Epithelial cell of esophagus (primary cell): ENCODE measurements at regions not wholly inside any gene's neighbourhood (a gene's known extent, or its start where the extent isn't known, plus 50 kb on each side); places are given as distances from the start of the nearest gene placed in this dataset.

ENCODE experiments used
- DNase-seq: peaks from one replicate; pipeline ENCODE4 v3.0.0; 2010; ENCODE audit warnings: low read depth
- H3K4me3 ChIP-seq: 2 replicates; pipeline ENCODE4 v1.5.1; 2011; ENCODE audit warnings: mild to moderate bottlenecking, low read length, control low read depth
- TF ChIP-seq, protein P1 (sequence below): IDR thresholded peaks from 2 replicates; pipeline ENCODE4 v1.5.1; 2011; ENCODE audit warnings: low read depth, mild to moderate bottlenecking, low read length, control low read depth, inconsistent platforms; ENCODE audit not compliant: insufficient read depth; ENCODE audit errors: missing control alignments

DNA sequence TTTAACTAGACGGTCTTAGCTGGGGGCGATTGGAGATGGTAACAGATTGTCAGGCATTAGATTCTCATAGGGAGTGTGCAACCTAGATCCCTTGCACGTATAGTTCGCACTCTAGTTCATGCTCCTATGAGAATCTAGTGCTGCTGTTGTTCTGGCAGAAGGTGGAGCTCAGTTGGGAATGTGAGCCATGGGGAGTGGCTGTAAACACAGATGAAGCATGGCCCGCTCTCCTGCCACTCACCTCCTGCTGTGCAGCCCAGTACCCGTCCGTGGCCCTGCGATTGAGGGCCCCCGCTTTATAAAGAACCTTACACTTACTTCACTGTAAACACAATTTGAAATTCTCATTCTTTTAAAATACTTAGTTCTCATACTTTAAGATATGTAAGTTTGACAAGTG, 339.4 kb downstream of the CDH26 start:
- H3K4me3 ChIP-seq: no peak overlapping the region
- peak; percentile 11 for DNase-seq
- TF ChIP-seq, protein P1, sequence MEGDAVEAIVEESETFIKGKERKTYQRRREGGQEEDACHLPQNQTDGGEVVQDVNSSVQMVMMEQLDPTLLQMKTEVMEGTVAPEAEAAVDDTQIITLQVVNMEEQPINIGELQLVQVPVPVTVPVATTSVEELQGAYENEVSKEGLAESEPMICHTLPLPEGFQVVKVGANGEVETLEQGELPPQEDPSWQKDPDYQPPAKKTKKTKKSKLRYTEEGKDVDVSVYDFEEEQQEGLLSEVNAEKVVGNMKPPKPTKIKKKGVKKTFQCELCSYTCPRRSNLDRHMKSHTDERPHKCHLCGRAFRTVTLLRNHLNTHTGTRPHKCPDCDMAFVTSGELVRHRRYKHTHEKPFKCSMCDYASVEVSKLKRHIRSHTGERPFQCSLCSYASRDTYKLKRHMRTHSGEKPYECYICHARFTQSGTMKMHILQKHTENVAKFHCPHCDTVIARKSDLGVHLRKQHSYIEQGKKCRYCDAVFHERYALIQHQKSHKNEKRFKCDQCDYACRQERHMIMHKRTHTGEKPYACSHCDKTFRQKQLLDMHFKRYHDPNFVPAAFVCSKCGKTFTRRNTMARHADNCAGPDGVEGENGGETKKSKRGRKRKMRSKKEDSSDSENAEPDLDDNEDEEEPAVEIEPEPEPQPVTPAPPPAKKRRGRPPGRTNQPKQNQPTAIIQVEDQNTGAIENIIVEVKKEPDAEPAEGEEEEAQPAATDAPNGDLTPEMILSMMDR: no peak

DNA sequence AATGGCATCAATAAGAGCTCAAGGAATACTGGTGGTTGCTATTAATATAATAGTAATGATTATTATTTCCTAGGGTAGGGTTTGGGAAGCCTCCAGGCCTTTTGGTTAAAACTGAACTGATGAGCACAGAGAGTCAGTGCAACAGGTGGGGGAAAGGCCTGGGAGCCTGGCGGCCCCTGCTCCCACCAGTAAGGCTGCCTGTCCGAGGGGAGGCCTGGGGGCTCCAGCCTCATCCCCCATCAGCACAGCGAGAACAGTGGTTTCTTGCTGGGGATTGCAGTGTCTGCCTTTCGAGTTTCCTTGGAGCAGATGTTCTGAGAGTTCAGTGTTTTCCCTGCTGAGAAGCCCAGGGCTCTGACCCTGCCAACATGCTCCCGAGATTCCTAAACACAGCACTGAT, 340.4 kb downstream of the CDH26 start:
- no peak overlapping the region for H3K4me3 ChIP-seq
- TF ChIP-seq, protein P1: no peak
- no peak for DNase-seq

DNA sequence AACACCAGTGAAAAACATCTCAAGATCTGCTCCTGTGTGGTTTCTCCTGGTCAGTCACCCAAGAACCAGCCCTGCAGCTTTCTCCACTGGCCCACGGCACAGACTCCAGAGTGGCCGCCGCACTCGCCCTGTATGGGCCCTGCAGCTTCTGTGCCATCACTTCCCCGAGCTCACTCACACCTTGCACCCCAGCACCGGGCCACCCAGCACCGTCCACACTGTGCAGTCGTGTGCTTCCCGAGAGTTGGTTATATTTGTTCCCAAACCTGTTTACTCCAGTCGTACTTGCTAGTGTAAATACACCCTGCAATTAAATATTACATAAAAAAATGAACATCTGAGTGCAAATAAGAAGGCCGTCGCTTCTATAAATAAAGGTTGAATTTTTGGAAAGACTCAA, 341.7 kb downstream of the CDH26 start:
- H3K4me3 ChIP-seq: no peak overlapping the region
- TF ChIP-seq, protein P1: no peak
- no peak for DNase-seq

DNA sequence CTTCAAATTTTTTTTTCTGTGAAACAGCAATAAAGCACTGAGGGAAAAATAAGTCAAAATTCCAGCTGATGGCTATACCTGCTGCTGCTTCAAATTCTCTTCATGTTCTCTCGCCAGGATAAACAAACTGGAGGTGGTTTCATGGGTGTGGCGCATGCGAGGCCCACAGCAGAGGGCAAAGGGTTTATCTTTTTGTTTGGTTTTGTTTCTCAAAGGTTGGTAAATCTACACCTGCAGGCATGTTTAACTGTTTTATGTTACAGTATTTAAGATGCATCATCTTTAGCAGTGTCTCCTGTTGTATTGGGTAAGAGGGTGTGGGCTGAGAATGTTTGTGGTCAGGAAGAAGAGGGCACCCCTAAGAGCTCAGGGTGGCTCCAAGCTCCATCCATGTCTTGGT, 342.2 kb downstream of the CDH26 start:
- H3K4me3 ChIP-seq: no peak overlapping the region
- TF ChIP-seq, protein P1: no peak
- DNase-seq: no peak

DNA sequence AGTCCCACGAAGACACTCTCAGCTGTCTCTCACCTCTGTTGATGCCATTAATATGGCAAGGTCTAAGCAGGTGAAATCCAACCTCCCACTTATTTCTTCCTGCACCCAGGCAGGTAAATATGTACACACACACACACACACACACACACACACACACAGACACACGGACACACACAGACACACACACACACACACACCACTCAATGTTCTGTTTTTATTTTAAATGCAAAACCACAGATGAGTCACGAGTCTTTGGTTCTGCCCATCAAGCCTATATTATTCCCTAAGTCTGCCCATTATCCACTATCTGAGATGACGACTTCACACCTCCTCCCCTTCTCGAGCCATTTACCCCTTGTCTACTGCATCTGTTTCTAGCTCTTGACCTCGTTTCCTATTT, 344.7 kb downstream of the CDH26 start:
- TF ChIP-seq, protein P1: no peak
- no peak overlapping the region for H3K4me3 ChIP-seq
- DNase-seq: no peak

DNA sequence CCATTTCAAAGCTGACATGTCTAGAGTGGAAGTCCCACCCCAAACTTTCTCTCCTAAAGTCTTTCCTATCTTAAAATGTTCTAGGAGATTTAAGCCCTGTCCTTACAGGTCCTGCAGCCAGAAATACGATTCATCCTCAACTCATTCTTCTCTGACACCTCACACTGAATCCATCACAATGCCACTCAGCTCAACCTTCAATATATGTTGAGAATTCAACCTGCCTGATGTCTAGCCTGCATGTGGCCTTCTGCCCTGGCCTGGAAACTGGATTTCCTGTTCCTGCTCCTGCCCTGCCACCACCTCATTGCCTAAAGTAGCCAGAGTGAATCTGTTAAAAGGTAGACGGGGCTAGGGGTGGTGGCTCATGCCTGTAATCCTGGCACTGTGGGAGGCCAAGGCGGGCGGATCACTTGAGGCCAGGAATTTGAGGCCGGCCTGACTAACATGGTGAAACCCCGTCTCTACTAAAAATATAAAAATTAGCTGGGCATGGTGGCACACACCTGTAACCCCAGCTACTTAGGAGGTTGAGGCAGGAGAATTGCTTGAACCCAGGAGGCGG, 345.9 kb downstream of the CDH26 start:
- H3K4me3 ChIP-seq: no peak overlapping the region
- no peak for DNase-seq
- TF ChIP-seq, protein P1: no peak

DNA sequence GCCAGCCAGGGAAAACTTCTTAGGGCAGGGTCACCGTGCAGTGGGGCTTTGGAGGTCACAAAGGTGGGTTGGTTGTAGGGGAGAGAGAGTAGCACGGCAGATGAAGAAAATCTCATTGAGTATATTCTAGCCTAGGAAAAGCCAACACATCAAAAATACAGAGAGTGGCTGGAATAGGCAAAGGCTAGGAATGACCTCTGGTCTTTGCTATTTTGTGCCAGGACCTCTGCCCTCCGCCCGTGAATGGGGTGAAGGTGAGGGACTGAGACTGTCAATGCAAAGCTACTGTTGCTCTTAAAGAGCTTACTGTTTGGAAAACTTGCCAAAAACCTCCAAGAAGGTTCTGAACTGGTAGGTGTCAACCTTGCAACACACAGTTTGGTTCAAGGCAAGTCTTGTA, 346.7 kb downstream of the CDH26 start:
- DNase-seq: no peak
- H3K4me3 ChIP-seq: no peak overlapping the region
- TF ChIP-seq, protein P1: no peak
